HAP-1 (cell line): ENCODE measurements at regions not wholly inside any gene's neighbourhood (a gene's known extent, or its start where the extent isn't known, plus 50 kb on each side); places are given as distances from the start of the nearest gene placed in this dataset.
A peak's percentile ranks its signal among the peaks of the same experiment; 100 is the strongest.

Experiments
- DNase-seq, 2 experiments: peaks; one replicate each; pipeline ENCODE4 v3.0.0-alpha.2; 2016 to 2020; ENCODE audit warnings: low spot score in 2 of 2
- H3K27me3 ChIP-seq: fragments of 250-450 bp; sonication (Bioruptor Pico); 2 replicates; pipeline ENCODE4 v1.5.1; 2020; ENCODE audit warnings: low read depth, mild to moderate bottlenecking, moderate library complexity
- H3K36me3 ChIP-seq: fragments of 250-450 bp; sonication (Bioruptor Pico); replicated peaks from 2 replicates; pipeline ENCODE4 v1.5.1; 2020; ENCODE audit warnings: mild to moderate bottlenecking
- H3K4me1 ChIP-seq: fragments of 250-450 bp; sonication (Bioruptor Pico); 2 replicates; pipeline ENCODE4 v1.5.1; 2020; ENCODE audit warnings: mild to moderate bottlenecking
- H3K4me3 ChIP-seq: fragments of 250-450 bp; sonication (Bioruptor Pico); 2 replicates; pipeline ENCODE4 v1.5.1; 2020; ENCODE audit warnings: mild to moderate bottlenecking, moderate library complexity
- H3K9me3 ChIP-seq: fragments of 250-450 bp; sonication (Bioruptor Pico); 2 replicates; pipeline ENCODE4 v1.5.1; 2020; ENCODE audit warnings: mild to moderate bottlenecking, moderate library complexity
- in situ Hi-C: fragments of 300-500 bp; cut with MboI; formaldehyde crosslinking; loops from 3 replicates; pipeline ENCODE4 v1.14.3; 2020; ENCODE audit warnings: low sequenced_read_pairs, inconsistent platforms, mixed read lengths

GRCh38 chr1:187471555-187471954 is 642.8 kb downstream of the PLA2G4A start:
- in situ Hi-C loops, result no loop called here

DNA sequence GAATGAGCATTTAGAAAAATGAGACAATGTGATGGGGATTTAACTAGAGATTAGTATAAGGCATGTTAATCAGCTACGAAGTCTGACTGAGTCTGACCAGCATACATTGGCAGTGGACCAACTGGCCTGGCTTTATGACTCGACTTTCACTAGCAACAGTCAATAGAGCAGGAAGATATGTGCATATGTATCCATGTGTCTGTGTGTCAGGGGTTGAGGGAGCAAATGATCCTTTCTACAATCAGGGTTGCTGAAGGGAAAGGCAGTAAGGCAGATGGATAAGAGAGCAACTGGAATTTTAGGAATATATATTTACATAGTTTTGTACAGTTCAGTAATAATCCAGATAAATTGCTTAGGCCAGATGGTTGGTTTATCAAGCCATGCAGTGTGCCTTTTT is 645.6 kb downstream of the PLA2G4A start:
- in situ Hi-C loops, result no loop called here
- peak; percentile 63 to 79 for DNase-seq
- Histone ChIP-seq H3K4me3 (no peak overlapping the region), H3K9me3 (no peaks in the 10 kb centered on the region), H3K4me1 (peaks cover 36% of the 10 kb centered on the region), H3K27me3 (no peaks in the 10 kb centered on the region), H3K36me3 (no peaks in the 10 kb centered on the region)

More at GRCh38 chr1:187471555-187471954, 642.8 kb downstream of the PLA2G4A start:
- peaks cover 25% of the 10 kb centered on the region for H3K4me1 ChIP-seq
- no peak overlapping the region for H3K4me3 ChIP-seq
- no peaks in the 10 kb centered on the region for H3K27me3 ChIP-seq
- no peaks in the 10 kb centered on the region for H3K9me3 ChIP-seq
- DNase-seq, result peak; percentile 10 to 55
- no peaks in the 10 kb centered on the region for H3K36me3 ChIP-seq

- Histone ChIP-seq H3K4me3 (no peak overlapping the region), H3K36me3 (no peaks in the 10 kb centered on the region), H3K27me3 (no peaks in the 10 kb centered on the region), H3K4me1 (peaks cover 30% of the 10 kb centered on the region), H3K9me3 (no peaks in the 10 kb centered on the region)
- DNase-seq, result no peak
- in situ Hi-C loops, result no loop called here
These were observed 647.9 kb downstream of the PLA2G4A start for GRCh38 chr1:187476671-187477070.

DNA sequence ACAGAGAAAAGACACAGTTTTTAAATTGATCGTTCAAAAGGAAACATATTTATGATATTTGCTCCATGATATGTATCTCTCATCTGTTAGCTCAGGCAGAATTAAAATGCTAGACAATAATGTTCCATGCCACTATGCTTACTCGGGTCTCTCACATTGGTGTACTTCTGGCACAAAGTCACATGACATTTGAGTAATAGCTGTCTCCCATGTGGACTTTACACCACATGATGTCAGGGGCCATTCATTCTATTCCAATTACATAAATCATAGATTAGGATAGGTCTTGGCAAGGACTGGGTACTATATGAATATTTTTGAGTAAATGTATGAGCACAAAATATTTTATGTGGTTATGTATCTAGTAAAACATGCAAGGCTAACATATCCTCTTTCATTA is 648.4 kb downstream of the PLA2G4A start:
- H3K9me3 ChIP-seq, result no peaks in the 10 kb centered on the region
- peaks cover 30% of the 10 kb centered on the region for H3K4me1 ChIP-seq
- no peaks in the 10 kb centered on the region for H3K27me3 ChIP-seq
- DNase-seq, result peak in 1 of 2 experiments; percentile 25
- no peak overlapping the region for H3K4me3 ChIP-seq
- H3K36me3 ChIP-seq, result no peaks in the 10 kb centered on the region
- in situ Hi-C loops, result no loop called here

DNA sequence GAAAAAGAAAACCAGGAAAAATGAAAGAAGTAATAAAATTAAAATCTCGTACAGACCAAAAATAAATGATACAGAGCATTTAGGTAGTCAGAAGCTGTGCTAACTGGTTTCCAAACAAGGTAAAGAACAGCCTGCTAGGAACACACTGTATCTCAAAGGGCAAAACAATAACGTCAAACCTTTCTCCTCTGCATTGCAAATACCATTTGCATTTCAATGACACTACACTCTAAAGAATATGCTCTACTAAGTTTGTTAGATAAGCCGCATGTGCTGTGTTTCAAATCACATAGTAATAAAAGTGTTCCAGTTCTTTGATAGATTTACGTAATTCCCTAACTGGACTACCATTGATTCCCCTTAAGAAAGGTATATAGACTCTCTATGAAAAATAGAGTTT is 648.8 kb downstream of the PLA2G4A start:
- Histone ChIP-seq H3K9me3 (no peaks in the 10 kb centered on the region), H3K27me3 (no peaks in the 10 kb centered on the region), H3K36me3 (no peaks in the 10 kb centered on the region), H3K4me1 (peaks cover 30% of the 10 kb centered on the region), H3K4me3 (no peak overlapping the region)
- DNase-seq, result peak in 1 of 2 experiments; percentile 85
- in situ Hi-C loops, result no loop called here

DNA sequence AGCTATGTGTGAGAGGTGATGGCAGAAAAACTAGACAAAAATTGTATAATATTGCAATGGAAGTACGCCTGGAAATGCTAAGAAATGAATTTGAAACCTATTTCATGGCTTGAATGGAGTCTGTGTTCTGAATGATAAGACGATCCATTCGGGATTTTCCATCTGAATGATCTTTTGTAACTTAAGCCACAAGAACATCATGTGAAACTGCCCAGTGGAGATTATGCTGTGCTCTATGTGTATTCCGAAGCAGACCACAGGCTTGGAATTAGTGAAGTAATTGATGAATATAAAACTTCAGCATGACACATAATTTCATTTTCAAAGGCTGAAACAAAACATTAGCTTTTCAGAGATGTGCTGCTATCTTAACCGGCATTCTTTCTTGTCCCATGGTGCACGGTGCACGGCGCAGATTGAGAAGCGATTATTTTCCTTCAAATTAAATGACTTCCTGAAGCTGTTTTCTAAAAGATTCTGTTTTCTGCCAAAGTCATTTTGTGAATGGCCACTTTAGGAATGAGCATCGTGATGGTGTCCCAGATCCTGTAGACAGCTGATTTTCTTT is 652.9 kb downstream of the PLA2G4A start:
- Histone ChIP-seq H3K4me3 (no peak overlapping the region), H3K4me1 (peaks cover 23% of the 10 kb centered on the region), H3K9me3 (no peaks in the 10 kb centered on the region), H3K27me3 (no peaks in the 10 kb centered on the region), H3K36me3 (no peaks in the 10 kb centered on the region)
- DNase-seq, result no peak
- in situ Hi-C loops, result no loop called here

DNA sequence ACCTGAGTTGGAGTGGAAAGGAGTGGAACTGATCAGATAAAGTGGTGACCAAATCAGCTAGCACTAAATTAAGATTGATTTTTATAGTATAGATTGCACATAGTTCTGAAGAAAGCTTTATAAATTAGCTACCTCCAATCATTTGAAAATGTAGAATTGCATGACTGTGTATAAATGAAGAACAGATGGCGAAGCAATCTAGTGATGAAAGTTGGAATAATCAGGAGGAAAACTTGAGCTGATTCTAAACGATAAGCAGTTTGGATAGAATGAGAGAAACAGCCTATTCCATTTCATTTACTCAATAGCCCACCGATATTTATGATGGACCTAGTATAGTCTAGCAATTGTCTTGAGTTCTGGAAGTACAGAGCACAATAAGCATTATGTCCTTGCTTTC is 661.5 kb downstream of the PLA2G4A start:
- Histone ChIP-seq H3K4me3 (no peak overlapping the region), H3K9me3 (no peaks in the 10 kb centered on the region), H3K4me1 (no peaks in the 10 kb centered on the region), H3K36me3 (no peaks in the 10 kb centered on the region), H3K27me3 (no peaks in the 10 kb centered on the region)
- no peak for DNase-seq
- in situ Hi-C loops, result no loop called here

DNA sequence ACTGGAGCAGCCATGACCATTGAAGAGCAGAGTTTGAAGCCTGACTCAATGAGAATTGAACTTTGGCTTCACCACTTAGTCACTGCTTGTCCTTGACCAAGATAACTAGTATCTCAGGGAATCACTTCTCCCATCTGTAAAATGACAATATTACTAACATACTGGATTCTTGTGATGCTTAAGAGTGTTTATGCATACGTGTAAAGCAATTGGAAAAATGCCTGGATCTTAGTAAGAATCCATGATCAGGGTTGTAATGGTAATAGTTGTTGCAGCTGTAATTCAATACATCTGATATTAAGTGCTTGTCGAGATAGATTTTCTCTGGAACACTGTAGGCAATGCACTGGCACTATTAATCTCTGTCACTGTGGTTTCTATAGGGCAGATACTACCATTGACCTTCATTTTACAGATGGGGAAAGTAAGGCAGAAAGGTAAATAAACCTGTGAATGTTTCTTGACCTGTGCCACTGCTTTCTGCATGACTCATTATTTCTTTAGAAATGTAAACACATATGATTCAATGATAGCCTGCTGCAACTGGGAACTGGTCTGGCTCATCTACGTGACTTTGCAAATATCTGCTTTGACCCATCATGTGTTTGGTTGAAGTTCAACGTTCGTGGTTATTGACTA is 662.5 kb downstream of the PLA2G4A start:
- no peak for DNase-seq
- in situ Hi-C loops, result no loop called here
- no peaks in the 10 kb centered on the region for H3K36me3 ChIP-seq

GRCh38 chr1:187498028-187498427 is 669.3 kb downstream of the PLA2G4A start:
- Histone ChIP-seq H3K9me3 (no peaks in the 10 kb centered on the region), H3K4me1 (no peaks in the 10 kb centered on the region), H3K36me3 (no peaks in the 10 kb centered on the region), H3K27me3 (no peaks in the 10 kb centered on the region), H3K4me3 (no peak overlapping the region)
- in situ Hi-C loops, result no loop called here
- DNase-seq, result no peak

More for the DNA sequence above, 662.5 kb downstream of the PLA2G4A start:
- H3K9me3 ChIP-seq, result no peaks in the 10 kb centered on the region
- H3K4me1 ChIP-seq, result no peaks in the 10 kb centered on the region
- H3K4me3 ChIP-seq, result no peak overlapping the region
- H3K27me3 ChIP-seq, result no peaks in the 10 kb centered on the region

DNA sequence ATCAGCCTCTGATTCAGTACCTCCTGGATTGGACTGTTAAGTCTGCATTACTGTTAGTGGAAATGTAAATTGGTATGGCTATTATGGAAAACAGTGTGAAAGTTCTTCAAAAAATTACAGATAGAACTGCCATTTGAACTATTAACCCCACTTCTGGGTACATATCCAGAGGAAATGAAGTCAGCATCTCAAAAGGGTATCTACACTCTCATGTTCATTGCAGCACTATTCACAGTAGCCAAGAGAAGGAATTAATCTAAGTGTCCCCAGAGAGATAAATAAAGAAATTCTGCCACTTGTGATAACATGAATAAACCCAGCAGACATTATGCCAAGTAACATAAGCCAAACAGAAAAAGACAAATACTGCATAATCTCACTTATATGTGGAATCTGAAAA is 676.0 kb downstream of the PLA2G4A start:
- H3K27me3 ChIP-seq, result no peaks in the 10 kb centered on the region
- no peaks in the 10 kb centered on the region for H3K36me3 ChIP-seq
- no peak for DNase-seq
- no peak overlapping the region for H3K4me3 ChIP-seq
- H3K4me1 ChIP-seq, result no peaks in the 10 kb centered on the region
- no peaks in the 10 kb centered on the region for H3K9me3 ChIP-seq
- in situ Hi-C loops, result no loop called here

- in situ Hi-C loops, result no loop called here
- no peak for DNase-seq
These were observed 680.3 kb downstream of the PLA2G4A start for GRCh38 chr1:187509091-187509490.

DNA sequence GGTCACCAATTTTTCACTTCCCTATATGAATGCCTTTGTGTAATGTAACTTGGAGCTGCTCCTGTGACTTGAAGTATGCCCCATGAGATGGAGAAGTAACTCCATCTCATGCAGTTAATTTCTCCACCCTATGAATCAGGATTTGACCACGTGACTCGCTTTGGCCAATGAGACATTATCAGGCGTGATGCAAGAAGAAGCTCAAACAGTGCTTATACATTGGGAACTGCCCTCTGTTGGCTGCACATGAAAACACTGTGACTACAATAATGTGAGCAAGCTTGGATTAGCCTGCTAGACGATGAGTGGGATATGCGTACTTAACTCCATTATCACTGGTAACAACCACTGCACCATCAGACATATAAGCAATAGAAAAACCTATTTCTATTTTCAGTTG is 684.4 kb downstream of the PLA2G4A start:
- in situ Hi-C loops, result no loop called here
- no peaks in the 10 kb centered on the region for H3K36me3 ChIP-seq
- no peaks in the 10 kb centered on the region for H3K9me3 ChIP-seq
- DNase-seq, result peak in 1 of 2 experiments; percentile 11
- no peaks in the 10 kb centered on the region for H3K4me1 ChIP-seq
- no peak overlapping the region for H3K4me3 ChIP-seq
- no peaks in the 10 kb centered on the region for H3K27me3 ChIP-seq

More at GRCh38 chr1:187509091-187509490, 680.3 kb downstream of the PLA2G4A start:
- H3K36me3 ChIP-seq, result no peaks in the 10 kb centered on the region
- no peaks in the 10 kb centered on the region for H3K9me3 ChIP-seq
- no peak overlapping the region for H3K4me3 ChIP-seq
- H3K4me1 ChIP-seq, result no peaks in the 10 kb centered on the region
- H3K27me3 ChIP-seq, result no peaks in the 10 kb centered on the region

DNA sequence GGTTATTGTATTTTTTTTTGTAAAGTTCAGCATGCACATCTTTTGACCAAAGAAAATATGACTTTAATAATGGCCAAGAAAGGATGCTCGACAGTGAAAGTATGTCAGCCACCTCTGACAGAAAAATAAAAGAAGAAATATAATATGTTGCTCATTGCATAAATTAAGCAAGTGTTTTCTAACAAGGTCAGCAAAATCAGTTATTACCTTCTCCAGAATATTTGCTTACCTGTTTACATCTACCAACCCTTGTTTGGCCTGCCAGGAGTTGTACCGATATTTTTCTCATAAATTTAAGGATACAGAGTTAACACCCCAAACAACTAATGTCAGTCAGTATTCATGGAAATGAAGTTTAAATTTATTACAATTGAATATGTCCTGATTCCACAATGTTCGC is 685.4 kb downstream of the PLA2G4A start:
- H3K4me1 ChIP-seq, result no peaks in the 10 kb centered on the region
- in situ Hi-C loops, result no loop called here
- H3K27me3 ChIP-seq, result no peaks in the 10 kb centered on the region
- no peaks in the 10 kb centered on the region for H3K36me3 ChIP-seq
- DNase-seq, result no peak
- no peaks in the 10 kb centered on the region for H3K9me3 ChIP-seq
- H3K4me3 ChIP-seq, result no peak overlapping the region

DNA sequence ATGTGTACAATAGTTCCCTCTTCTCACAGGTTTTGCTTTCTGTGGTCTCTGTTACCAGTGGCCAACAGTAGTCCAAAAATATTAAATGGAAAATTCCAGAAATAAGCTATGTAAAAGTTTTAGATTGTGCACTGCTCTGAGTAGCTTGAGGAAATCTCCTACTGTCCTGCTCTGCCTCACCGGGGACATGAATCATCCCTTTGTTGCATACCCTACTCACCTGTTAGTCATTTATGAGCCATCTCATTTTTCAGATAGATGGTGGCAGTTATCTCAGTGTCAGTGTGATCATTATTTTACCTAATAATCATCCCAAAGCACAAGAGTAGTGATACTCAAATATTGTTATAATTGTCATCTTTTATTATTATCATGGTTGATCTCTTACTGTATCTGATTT is 688.1 kb downstream of the PLA2G4A start:
- in situ Hi-C loops, result no loop called here
- no peak overlapping the region for H3K4me3 ChIP-seq
- no peaks in the 10 kb centered on the region for H3K9me3 ChIP-seq
- no peaks in the 10 kb centered on the region for H3K4me1 ChIP-seq
- no peaks in the 10 kb centered on the region for H3K27me3 ChIP-seq
- DNase-seq, result no peak
- H3K36me3 ChIP-seq, result no peaks in the 10 kb centered on the region

- H3K27me3 ChIP-seq, result no peaks in the 10 kb centered on the region
- in situ Hi-C loops, result no loop called here
- H3K4me3 ChIP-seq, result no peak overlapping the region
- no peaks in the 10 kb centered on the region for H3K36me3 ChIP-seq
- H3K4me1 ChIP-seq, result no peaks in the 10 kb centered on the region
- no peak for DNase-seq
- no peaks in the 10 kb centered on the region for H3K9me3 ChIP-seq
These were observed 688.8 kb downstream of the PLA2G4A start for GRCh38 chr1:187517546-187517945.
